RPMI8226 (cell line): ENCODE measurements at regions not wholly inside any gene's neighbourhood (a gene's known extent, or its start where the extent isn't known, plus 50 kb on each side); places are given as distances from the start of the nearest gene placed in this dataset.
A peak's percentile ranks its signal among the peaks of the same experiment; 100 is the strongest.
"Not testable (repeated sequence)": the region's sequence is repeated elsewhere in the genome, so short reads cannot be mapped to it uniquely, and the experiment has no call there.

ENCODE experiments used
- DNase-seq: peaks from one replicate; pipeline ENCODE4 v3.0.0-alpha.2; 2015

DNA sequence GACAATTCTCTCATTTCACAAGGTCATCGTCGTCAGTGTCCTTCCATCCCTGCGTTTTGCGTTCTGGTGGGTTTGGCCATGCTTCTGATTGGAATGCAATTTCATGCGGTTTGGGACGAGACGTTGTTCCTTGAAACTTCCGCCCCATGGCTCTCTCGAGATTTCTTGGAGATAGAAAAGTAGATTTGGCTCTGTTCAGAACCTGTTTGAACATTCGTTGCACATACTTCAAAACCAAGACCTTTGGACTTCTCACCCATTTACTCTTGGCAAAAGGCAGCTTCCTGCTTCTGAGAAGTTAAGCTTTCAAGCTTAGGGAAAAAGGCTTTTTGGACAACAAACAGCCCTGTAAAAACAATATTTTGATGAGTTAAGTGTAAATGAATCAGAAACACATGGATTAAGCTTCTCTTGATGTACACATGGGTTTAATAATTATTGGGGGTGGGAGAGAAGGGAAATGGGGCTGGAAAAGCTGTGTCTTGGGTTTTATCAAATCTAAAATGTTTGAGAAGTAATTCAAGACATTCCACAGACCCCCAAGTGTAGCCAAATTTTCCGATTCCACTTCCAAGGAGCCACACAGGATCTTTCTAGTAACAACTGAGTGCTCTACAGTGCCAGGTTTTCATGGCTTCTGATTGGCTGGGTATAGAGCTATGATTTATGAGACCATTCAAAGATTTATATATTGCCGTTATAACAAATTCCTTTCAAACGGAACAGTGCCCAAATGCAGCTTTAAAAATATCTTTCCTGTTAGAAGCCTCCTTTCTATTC is 467.2 kb downstream of the MED13L start:
- no peak for DNase-seq

DNA sequence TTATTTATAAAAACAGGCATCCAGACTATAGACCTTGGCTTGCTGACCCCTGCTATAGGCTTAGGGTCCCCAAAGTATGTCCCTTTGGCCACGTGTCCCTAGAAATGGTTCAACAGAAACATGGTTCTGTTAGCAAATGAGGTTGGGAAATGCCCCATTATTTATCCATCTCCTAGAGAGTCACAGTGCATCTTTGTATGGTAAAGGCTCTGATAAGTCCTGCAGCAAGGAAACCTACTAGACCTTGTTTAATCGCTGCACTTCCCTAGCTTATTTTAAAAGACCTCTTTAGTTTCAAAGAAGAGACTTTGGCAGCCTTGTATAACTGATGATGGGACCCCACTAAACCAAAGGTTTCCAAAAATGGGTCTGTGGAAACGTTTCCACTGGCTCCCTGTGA is 471.5 kb downstream of the MED13L start:
- DNase-seq, result no peak

DNA sequence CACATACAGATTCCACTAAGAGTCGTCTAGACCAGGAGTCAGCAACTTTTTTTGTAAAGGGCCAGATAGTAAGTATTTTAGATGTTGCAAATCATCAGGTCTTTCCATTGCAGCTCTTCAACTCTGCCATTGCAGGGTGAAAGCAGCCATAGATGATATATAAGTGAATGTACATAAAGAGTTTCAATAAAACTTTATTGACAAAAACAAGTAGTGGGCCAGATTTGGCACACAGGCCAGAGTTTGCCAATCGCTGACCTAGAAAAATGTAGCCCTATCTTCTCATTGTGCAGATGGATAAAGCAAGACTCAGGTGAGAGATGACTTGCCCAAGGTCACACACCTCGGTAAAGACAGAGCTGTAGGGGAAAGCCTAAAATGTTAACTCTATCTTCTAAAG is 474.7 kb downstream of the MED13L start:
- DNase-seq, result no peak

DNA sequence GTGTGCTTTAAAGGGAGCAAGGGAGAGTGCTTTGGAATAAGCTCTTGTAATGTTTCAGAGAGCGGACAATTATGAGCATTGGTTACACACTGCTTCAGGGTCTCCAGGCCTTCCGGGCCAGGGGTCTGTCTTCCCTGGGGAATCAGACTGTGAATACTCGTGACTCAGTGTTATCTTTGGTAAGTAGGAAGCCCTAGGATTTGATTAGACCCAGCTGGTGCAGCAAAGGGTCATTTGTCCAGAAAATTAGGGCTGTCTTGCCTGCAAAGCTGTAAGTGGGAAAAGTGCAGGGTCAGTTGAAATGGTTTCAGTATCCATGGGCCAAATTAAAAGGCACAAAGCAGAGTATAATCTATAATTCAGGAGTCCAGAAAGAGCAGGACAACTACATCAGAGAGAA is 475.6 kb downstream of the MED13L start:
- DNase-seq, result no peak

DNA sequence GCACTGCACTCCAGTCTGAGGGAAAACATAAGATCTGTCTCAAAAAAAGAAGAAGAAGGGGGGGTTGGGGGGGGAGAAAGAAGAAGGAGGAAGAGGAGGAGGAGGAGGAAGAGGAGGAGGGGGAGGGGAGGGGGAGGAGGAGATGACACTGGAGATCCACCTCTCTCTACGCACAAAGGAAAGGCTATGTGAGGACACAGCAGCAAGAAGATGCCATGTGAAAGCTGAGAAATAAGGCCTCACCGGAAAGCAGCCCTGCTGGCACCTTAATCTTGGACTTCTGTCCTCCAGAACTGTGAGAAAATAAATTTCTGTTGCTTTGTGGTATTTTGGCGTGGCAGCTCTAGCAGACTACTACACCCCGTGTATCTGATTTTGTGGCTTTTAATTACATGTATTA is 477.9 kb downstream of the MED13L start:
- no peak for DNase-seq

DNA sequence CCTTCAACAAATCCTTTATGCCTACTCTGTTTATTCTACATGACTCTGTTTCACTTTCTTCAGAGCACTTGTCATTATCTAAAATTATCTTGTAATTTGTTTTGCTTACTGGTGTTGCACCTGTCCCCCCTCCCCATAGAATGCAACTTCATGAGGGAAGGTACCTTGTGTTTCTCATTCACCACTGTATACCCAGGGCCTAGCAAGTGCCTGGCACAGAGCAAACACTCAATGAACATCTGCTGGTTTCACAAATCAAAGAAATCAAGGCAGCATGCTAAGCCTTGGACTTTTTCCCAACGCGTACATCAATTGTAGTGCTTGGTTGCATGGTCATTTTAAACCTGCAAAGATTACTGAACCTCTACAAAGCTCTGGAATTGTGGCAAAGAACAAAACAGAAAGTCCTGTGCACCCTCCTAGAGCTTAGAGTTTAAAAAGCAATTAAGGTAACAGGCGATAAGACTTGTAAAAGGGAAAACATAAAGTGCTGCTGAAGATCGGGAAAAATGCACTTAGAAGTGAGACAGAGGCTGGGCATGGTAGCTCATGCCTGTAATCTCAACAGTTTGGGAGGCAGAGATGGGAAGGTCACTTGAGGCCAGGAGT is 479.1 kb downstream of the MED13L start:
- DNase-seq, result no peak

DNA sequence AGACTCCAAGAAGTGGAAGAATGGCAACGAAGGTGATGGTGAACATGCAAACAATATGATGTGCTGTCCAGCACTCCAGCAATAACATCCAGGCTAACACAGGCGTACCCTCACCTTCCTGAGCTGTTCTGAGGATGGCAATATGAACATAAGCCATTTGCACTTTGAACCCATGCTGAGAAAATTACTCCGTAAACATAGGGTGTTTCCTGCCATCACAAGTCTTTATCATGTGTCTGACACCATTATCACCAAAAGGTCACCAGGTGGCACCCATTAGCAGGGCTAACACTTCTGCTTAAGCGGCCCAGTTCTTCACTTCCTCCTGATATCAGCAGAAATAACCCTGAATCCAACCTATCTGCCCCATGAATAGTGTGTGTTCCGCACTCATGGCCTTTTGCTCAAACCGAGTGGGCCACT is 482.8 kb downstream of the MED13L start:
- DNase-seq, result peak; percentile 22

DNA sequence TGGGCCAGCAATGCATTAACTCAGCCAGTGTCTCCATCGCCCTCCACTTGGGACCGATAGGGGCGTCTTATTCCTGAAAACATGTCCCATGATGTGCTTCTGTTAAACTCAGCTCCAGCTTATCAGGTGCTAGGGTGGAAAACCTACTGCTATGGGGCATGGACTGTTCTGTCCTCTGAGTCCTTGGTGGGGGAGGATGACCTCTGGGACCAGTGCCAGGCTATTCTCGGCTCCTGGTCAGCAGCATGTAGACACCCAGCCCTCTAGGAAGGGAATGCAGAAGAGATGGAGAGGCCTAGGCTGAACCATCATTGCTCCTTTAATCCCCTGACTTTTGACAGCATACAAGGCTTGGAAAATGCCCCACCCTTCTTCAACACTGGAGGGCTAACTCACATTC is 486.2 kb downstream of the MED13L start:
- no peak for DNase-seq

DNA sequence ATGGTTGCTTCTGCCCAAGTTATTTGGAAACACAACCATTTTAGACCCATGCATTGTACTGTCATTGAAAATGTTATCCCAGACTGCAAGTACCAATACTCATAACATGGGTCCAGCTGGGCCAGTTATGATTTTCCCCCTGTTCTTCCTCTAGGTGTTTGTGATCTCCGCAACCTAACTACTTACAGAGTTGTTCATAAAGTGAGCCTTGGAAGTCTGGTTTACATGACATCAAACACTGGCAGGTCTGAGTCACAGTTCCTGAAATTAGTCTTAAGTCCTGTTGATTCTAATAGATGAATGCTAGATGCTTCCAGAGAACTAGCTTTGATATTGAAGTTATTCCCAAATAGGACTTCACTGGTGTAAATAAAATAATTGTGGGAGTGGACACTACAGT is 487.0 kb downstream of the MED13L start:
- no peak for DNase-seq

DNA sequence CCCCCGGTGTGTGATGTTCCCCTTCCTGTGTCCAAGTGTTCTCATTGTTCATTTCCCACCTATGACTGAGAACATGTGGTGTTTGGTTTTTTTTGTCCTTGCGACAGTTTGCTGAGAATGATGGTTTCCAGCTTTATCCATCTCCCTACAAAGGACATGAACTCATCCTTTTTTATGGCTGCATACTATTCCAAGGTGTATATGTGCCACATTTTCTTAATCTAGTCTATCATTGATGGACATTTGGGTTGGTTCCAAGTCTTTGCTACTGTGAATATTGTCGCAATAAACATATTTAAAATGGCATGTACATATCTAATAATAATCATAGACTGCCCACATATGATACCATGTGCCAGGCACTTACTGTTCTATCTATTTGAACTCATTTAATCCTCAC is 491.0 kb downstream of the MED13L start:
- DNase-seq, result not testable (repeated sequence)

DNA sequence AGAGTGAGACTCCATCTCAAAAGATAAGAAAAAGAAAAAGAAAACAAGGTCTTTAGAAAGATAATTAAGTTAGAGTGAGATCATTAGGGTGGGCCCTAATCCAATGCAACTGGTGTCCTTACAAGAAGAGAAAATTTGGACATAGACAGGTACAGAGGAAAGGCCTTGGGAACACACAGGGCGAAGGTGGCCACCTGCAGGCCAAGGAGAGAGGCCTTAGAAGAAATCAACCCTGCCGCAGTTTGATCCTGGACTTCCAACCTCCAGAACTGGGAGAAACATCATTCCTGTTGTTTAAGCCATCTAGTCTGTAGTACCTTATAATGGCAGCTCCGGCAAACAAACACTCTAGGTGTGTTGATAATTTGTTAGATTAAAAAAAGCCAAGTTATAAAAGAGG is 491.9 kb downstream of the MED13L start:
- DNase-seq, result no peak

DNA sequence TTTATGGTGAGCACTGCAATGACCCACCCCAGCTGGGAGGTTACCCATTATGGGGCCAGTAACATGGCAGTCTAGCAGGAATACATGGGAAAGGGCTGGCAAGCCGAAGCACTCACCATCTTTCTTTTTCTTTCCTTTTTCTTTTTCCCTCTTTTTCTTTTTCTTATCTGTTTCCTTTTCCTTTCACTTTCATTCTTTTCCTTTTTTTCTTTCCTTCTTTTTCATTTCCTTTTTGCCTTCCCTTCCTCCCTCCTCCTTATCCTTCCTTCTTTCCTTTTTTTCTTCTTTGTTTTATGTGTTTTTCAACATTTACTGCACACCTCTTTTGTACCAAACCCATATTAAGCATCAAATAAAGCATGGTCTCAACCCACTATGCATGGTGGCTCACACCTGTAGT is 501.1 kb downstream of the MED13L start:
- no peak for DNase-seq

DNA sequence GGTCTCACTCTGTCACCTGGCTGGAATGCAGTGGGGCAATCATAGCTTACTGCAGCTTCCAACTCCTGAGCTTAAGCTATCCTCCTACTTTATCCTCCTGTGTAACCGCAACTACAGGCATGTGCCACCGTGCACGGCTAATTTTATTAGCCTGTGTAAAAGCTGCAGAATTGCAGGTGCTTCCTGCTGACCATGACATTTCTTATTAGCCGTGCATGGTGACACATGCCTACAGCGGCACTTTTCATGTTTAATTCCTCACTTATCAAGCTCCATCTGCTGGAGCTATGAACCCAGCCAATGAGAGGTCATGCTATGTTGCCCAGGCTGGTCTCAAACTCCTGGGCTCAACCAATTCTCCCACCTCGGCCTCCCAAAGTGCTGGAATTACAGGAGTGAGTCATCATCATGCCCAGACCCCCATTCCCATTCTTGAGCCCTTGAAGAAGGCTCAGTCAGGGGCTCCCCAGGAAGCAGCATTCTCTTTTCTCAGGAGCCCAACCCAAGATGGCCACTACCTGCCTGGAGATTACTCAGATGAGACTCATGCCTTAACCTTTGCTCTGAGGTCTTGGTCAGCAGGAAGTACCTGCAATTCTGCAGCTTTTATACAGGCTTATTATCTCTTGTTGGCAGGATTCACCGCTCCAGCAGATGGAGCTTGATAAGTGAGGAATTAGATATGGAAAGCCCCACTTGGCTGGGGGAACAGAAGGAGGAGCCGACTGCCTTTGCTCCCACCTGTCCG is 503.2 kb downstream of the MED13L start:
- peak; percentile 45 for DNase-seq

DNA sequence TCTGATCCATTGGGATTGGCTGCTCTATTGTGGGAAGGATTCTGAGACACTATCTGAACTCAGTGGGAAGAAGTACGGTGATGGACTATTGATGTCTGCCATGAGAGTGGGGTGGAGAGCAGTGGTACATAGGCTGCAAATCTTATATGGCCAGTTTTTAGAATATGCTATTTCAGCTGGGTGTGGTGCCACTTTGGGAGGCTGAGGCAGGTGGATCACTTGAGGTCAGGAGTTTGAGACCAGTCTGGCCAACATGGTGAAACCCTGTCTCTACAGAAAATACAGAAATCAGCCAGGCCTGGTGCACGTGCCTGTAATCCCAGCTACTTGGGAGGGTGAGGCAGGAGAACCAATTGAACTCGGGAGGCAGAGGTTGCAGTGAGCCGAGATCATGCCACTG is 505.9 kb downstream of the MED13L start:
- DNase-seq, result no peak

DNA sequence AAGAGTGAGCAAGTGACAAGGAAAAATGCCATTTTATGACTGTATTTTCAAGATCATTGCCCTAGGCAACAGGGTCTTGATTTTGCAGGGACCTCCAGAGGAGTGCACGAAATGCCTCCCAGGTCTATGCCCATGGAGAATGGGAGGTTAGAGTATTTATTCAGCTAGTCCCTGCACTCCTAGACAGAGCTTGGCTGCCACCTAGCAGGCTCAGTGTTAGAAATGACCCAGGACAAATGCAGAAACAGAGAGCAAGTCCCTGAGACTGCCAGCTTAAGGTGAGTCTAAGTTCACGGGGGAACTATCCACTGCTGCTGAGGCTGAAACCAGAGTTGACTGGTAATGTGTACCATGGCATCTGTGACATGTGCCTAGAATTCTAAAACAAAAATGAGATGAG is 506.4 kb downstream of the MED13L start:
- no peak for DNase-seq

DNA sequence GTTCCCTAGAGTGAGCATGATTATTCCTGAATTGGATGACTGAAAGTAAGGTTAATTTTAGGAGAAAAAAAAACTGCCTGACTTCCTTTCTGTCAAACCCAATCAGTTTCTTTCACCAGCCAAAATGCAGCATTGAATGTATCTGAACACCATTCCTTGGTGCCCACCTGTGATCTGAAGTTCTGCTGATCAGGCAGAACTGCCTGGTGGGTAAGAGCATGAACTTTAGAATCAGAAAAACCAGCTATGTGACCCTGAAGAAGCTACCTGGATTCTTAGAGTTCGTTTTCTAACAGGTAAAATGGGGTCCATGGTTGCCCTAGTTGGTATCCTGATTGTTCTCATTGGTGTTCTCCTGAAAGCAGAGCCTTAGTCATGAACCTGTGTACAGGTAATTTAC is 506.9 kb downstream of the MED13L start:
- DNase-seq, result no peak

DNA sequence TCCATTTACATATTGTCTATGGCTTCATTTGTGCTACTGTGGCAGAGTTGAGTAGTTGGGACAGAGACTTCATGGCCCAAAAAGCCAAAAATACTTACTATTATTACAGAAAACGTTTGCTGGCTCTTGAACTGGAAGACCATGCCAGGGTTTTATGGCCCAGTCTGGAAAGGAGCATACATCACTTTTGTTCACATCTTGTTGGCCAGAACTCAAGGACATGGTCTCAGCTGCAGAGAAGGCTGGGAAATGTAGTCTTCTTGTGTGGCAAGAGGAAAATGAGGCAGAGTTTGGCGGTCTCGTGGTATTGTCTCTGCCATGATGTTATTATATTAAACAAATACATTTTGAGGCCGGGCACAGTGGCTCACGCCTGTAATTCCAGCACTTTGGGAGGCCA is 509.6 kb downstream of the MED13L start:
- no peak for DNase-seq

DNA sequence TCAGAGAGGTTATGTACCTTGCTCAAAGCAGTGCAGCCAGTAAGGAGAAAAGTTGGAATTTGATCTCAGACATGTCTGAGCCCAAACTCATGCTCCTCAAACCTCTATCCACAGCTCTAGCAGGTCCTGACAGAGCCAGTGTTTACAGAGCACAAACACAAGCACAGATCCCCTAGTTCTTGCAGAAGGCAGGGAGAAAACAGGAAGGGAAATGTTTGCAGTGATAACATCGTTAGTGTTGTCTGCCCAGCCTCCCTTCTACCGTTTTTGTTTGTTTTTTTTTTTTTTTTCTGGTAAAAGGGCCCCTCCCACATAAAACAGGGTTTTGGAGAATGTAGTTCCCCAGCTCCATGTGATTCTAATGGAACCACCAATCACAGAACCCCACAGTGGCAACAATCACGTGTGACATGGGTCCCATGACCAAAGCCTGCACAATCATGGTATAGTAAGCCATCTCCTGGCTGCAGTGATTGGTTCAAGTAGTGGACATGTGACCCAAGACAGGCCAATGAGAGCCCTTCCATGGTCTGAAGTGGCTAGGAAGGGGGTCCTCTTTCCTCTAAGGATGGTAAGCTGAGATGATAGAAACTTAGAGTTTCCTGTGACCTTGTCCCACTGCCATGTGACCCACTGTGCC is 513.4 kb downstream of the MED13L start:
- no peak for DNase-seq

DNA sequence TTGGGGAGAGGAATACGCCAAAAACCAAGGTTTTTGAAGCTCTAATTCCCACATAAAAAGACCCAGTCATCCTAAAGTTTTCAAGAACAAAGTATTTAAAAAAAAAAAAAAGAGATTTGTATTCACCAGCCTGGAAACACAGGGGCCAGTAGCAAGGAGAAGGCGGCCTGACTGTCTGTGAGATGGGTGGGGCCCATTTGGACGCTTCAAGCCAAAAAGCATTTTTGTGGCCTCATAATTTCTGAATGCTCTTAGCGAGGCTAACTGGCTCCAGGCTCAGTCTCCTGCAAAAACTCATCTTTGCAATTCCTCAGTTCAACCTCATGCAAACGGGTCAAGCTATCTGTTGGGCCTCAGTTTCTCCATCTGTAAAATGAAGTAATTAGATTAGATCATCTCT is 514.1 kb downstream of the MED13L start:
- DNase-seq, result no peak

DNA sequence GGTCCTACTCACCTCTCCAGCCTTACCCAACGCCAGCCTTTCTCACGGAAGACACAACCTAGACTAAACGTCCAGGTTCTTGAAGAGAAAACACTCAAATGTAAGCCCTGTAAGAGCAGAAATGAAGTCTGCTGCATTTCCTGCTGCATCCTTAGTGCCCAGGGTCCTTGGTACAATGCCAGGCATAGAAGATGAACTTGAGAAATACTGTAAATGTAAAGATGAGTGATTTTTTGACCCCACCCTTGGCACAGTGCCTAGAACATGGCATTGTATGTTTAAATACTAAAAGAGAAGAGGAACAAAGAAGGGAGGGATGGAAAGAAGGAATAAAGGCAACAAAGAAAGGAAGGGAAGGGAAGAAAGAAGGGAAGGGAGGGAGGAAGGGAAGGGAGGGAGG is 514.6 kb downstream of the MED13L start:
- DNase-seq, result no peak

DNA sequence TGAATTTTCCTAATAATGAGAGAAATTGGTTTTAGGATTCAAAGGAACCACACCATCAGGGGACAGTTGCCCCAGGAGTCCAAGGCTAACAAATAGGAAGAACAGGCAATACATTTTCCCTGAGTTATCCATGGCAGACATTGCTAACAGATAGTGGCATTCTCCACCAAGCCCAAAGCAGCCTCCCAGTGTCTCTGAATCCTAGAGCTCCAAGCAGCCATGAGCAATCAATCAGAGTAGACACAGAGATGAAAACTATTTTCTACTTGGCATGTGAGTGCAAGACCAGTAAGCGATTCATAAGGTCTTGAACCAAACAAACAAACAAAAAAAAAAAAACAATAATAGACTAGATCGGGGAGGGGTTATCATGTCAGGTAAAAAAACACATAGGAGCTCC is 515.7 kb downstream of the MED13L start:
- DNase-seq, result no peak

DNA sequence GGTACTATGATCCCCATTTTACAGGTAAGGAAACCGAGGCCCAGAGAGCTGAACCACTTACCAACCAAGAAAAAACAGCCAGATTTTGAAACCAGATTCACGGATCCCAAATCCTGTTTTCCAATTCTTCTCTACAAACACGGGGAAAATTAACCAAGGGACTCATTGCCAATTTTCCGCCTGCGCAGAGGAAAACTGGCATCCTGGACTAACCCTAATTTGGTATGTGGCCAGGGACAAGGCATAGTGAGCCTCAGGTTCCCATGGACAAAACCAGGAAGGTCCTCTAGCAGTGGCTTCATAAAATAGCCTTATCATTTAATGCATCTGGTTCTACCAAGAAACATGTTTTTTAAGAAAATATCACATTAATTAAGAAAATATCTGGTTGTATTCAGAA is 517.3 kb downstream of the MED13L start:
- no peak for DNase-seq

DNA sequence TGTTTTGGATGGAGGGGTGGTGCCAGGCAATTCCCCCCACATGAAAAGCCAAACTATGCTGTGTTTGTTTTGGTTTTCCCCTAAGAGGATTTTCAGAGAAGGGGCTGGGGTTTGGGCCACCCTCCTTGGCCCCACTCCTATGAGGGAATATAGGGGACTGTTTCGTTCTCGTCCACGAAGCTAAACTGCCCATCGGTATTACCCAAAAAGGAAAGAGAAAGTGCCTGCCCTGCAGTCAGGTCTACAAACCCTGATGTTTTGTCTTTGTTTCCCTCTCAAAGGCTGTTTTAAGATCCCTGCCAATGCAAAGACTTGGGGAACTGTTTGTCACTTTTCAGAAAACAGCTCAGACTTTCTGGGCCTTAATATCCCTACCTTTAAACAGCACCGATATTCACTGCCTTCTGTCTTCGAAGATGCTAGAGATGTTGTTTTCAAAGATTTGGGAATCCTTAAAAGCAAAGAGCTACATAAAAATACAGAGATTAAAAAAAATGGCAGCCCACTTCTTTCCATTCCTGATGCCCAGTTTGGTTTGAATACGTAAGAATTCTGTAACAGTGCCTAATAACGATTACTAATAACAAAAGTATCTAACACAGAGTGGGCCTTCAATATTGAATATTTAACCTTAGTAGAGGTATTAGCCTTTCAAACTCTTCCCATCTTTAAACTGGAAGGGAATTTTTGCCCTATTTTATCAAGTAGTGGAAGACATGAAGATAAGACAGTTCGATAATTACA is 518.4 kb downstream of the MED13L start:
- no peak for DNase-seq
